K562 (cell line): ENCODE measurements at regions not wholly inside any gene's neighbourhood (a gene's known extent, or its start where the extent isn't known, plus 50 kb on each side); places are given as distances from the start of the nearest gene placed in this dataset.

Experiments used
- KDM1A ChIP-seq, 2 experiments: fragments of 450-650 bp; IDR thresholded peaks; 2 replicates each; pipeline ENCODE4 v1.6.1; 2016; ENCODE audit warnings: mild to moderate bottlenecking in 2 of 2
- TF ChIP-seq, protein P1 (sequence below): fragments of 250-450 bp; sonication (Bioruptor Pico); IDR thresholded peaks from 2 replicates; pipeline ENCODE4 v1.8.0; 2021; ENCODE audit warnings: moderate library complexity, mild to moderate bottlenecking, inconsistent platforms

DNA sequence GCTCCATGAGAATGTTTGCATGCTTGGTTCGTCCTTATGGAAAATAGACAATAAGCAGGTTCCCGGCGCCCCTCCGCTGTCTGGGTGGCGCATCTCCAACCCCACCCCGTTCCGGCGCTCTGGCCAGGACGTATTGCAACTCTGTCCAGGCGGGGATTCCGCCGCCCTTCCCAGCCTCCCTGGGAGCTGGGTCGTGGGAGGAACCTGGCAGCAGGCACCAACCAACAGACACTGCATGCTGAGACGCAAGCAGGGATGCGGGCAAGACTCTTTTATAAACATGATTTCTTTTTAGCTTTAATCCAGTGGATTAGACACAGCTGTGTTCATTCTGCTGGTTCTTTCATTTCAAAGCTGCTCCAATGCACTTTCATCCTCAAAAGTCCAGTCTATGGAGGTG, 240.2 kb downstream of the SH3BP4 start:
- TF ChIP-seq KDM1A (IDR thresholded peaks at IDR 0.05): no peak
- TF ChIP-seq, protein P1, sequence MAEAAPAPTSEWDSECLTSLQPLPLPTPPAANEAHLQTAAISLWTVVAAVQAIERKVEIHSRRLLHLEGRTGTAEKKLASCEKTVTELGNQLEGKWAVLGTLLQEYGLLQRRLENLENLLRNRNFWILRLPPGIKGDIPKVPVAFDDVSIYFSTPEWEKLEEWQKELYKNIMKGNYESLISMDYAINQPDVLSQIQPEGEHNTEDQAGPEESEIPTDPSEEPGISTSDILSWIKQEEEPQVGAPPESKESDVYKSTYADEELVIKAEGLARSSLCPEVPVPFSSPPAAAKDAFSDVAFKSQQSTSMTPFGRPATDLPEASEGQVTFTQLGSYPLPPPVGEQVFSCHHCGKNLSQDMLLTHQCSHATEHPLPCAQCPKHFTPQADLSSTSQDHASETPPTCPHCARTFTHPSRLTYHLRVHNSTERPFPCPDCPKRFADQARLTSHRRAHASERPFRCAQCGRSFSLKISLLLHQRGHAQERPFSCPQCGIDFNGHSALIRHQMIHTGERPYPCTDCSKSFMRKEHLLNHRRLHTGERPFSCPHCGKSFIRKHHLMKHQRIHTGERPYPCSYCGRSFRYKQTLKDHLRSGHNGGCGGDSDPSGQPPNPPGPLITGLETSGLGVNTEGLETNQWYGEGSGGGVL (CRISPR knock-in tag): no peak
